Hepatocyte (in vitro differentiated cells): ENCODE measurements at regions not wholly inside any gene's neighbourhood (a gene's known extent, or its start where the extent isn't known, plus 50 kb on each side); places are given as distances from the start of the nearest gene placed in this dataset.

Experiments used
- DNase-seq: peaks from one replicate; pipeline ENCODE4 v3.0.0-alpha.2; 2016; ENCODE audit warnings: low spot score
- H2AFZ ChIP-seq: fragments of 200-600 bp; sonication (generic); 2 replicates; pipeline ENCODE4 v1.6.0; 2016; ENCODE audit warnings: antibody characterized with exemption, mild to moderate bottlenecking
- H3K27ac ChIP-seq: fragments of 200-600 bp; sonication (generic); 2 replicates; pipeline ENCODE4 v1.5.1; 2016; ENCODE audit warnings: mild to moderate bottlenecking
- H3K27me3 ChIP-seq: fragments of 200-600 bp; sonication (generic); 2 replicates; pipeline ENCODE4 v1.6.1; 2016
- H3K36me3 ChIP-seq: fragments of 200-600 bp; sonication (generic); replicated peaks from 2 replicates; pipeline ENCODE4 v1.5.1; 2016; ENCODE audit warnings: low read depth; ENCODE audit not compliant: insufficient read depth
- H3K4me1 ChIP-seq: fragments of 200-600 bp; sonication (generic); 2 replicates; pipeline ENCODE4 v1.5.1; 2016; ENCODE audit warnings: mild to moderate bottlenecking, moderate library complexity; ENCODE audit not compliant: insufficient read depth
- H3K4me2 ChIP-seq: fragments of 200-600 bp; sonication (generic); 2 replicates; pipeline ENCODE4 v1.6.0; 2016
- H3K4me3 ChIP-seq: fragments of 200-600 bp; sonication (generic); 2 replicates; pipeline ENCODE4 v1.5.1; 2016; ENCODE audit warnings: mild to moderate bottlenecking
- H3K79me2 ChIP-seq: fragments of 200-600 bp; sonication (generic); 2 replicates; pipeline ENCODE4 v1.6.0; 2017; ENCODE audit warnings: mild to moderate bottlenecking
- H3K9me2 ChIP-seq: fragments of 200-600 bp; sonication (generic); replicated peaks from 2 replicates; pipeline ENCODE4 v1.6.0; 2017; ENCODE audit warnings: mild to moderate bottlenecking; ENCODE audit not compliant: insufficient read depth
- H3K9me3 ChIP-seq: fragments of 200-600 bp; sonication (generic); 2 replicates; pipeline ENCODE4 v1.5.1; 2016; ENCODE audit warnings: low read depth, mild to moderate bottlenecking
- H4K20me1 ChIP-seq: fragments of 200-600 bp; sonication (generic); 2 replicates; pipeline ENCODE4 v1.6.0; 2016; ENCODE audit warnings: mild to moderate bottlenecking; ENCODE audit not compliant: insufficient read depth, poor library complexity, severe bottlenecking
- EZH2 ChIP-seq: fragments of 200-600 bp; sonication (generic); IDR thresholded peaks from 2 replicates; pipeline ENCODE4 v1.6.1; 2016; ENCODE audit warnings: antibody characterized with exemption, mild to moderate bottlenecking, borderline replicate concordance
- EZH2phosphoT487 ChIP-seq: fragments of 200-600 bp; sonication (generic); IDR thresholded peaks from one replicate; pipeline ENCODE4 v1.6.1; 2018; ENCODE audit warnings: antibody characterized with exemption, mild to moderate bottlenecking, low read depth, moderate library complexity; ENCODE audit not compliant: unreplicated experiment, severe bottlenecking
- WGBS: methylation state at CpG from one replicate; pipeline ENCODE4 v1.1.6; 2016; ENCODE audit warnings: low lambda C conversion rate; ENCODE audit errors: missing lambda C conversion rate; 5-methylcytosine and 5-hydroxymethylcytosine counted together
- TF ChIP-seq, protein P1 (sequence below): fragments of 200-600 bp; sonication (generic); IDR thresholded peaks from 2 replicates; pipeline ENCODE4 v1.5.1; 2016; ENCODE audit warnings: antibody characterized with exemption, mild to moderate bottlenecking; ENCODE audit not compliant: poor library complexity

DNA sequence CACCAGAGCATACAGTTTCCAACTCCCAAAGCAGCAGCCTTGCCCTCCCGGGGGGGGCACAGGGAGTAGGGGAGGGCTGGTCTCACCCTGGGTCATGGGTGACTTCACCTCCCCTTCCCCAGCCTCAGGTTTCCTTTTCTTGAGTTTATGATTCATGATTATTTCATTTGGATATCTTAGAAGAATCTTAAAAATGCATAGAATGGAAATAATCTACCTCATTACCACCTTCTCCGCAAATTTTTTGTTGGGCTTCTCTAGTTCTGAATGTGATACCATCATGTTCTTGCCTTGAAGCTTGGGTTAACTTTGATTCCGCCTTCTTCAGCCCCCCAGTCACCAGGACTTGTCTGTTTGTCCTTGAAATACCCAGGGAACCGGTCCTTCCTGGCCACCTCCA lies 148.8 kb upstream of the ROPN1 start:
- no peak overlapping the region for H3K4me2 ChIP-seq
- 99% methylated on average over 4 of the region's 4 CpGs for WGBS
- no peak for TF ChIP-seq EZH2phosphoT487
- TF ChIP-seq, protein P1, sequence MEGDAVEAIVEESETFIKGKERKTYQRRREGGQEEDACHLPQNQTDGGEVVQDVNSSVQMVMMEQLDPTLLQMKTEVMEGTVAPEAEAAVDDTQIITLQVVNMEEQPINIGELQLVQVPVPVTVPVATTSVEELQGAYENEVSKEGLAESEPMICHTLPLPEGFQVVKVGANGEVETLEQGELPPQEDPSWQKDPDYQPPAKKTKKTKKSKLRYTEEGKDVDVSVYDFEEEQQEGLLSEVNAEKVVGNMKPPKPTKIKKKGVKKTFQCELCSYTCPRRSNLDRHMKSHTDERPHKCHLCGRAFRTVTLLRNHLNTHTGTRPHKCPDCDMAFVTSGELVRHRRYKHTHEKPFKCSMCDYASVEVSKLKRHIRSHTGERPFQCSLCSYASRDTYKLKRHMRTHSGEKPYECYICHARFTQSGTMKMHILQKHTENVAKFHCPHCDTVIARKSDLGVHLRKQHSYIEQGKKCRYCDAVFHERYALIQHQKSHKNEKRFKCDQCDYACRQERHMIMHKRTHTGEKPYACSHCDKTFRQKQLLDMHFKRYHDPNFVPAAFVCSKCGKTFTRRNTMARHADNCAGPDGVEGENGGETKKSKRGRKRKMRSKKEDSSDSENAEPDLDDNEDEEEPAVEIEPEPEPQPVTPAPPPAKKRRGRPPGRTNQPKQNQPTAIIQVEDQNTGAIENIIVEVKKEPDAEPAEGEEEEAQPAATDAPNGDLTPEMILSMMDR, result no peak
- TF ChIP-seq EZH2, result no peak

DNA sequence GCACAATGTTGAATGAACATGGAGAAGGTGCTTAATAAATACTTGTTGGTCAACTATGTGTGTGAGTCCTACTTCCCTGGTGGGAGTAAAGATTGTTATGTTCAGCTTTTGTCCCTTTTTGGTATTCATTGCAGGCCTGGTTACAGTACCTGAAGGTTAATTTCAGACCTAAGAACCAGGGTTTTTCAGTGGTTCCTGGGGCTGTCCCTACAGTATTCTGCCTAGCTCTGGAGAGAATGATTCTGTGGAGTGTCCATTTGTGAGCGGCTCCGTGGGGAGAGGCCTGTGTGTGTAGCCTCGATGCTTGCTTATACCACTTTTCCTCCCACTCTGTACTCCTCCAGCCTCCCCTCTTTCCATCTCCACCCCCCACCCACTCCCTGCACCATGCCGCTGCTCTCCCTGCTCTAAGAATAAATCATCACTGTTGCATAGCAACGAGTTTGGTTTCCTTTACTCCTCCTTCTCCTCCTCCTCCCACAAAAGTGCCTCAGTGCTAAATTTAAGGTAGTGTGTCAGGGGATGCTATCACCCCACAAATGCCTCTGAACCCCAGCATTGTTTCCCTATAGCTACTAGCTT lies 150.6 kb upstream of the ROPN1 start:
- WGBS, result 79% methylated on average over 5 of the region's 5 CpGs
- Histone ChIP-seq H3K9me2 (no peaks in the 10 kb centered on the region), H3K27ac (no peak overlapping the region), H3K9me3 (no peaks in the 10 kb centered on the region), H3K27me3 (no peaks in the 10 kb centered on the region), H3K4me3 (no peak overlapping the region), H4K20me1 (no peaks in the 10 kb centered on the region), H2AFZ (no peak overlapping the region), H3K4me1 (no peaks in the 10 kb centered on the region), H3K36me3 (no peaks in the 10 kb centered on the region), H3K79me2 (no peaks in the 10 kb centered on the region), H3K4me2 (no peak overlapping the region)
- no peak for TF ChIP-seq EZH2phosphoT487
- no peak for DNase-seq

More for the DNA sequence above, 148.8 kb upstream of the ROPN1 start:
- no peak overlapping the region for H2AFZ ChIP-seq
- H4K20me1 ChIP-seq, result no peaks in the 10 kb centered on the region
- H3K27me3 ChIP-seq, result no peaks in the 10 kb centered on the region
- no peaks in the 10 kb centered on the region for H3K9me3 ChIP-seq
- H3K36me3 ChIP-seq, result no peaks in the 10 kb centered on the region
- no peaks in the 10 kb centered on the region for H3K79me2 ChIP-seq
- no peaks in the 10 kb centered on the region for H3K9me2 ChIP-seq
- DNase-seq, result no peak
- no peak overlapping the region for H3K4me3 ChIP-seq
- no peaks in the 10 kb centered on the region for H3K4me1 ChIP-seq
- H3K27ac ChIP-seq, result no peak overlapping the region

DNA sequence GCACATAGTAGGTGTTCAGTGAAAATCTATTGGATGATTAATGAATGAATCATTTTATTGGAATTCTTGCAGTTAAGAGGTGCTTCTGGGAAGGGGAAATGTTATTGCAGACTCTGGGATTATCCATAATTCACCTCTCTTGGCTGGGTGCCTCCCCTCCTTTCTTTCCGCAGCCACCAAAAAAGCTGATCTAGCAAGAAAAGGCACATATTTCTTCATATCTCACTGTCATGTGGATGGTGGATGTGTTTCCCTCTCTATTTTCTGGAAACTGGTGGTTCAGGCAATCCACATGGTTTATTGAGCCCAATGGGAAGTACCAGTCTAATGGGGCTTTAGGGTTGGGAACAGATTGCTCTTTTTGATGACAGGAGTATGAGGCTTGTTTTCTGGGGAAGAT lies 151.1 kb upstream of the ROPN1 start:
- H3K36me3 ChIP-seq, result no peaks in the 10 kb centered on the region
- H3K4me1 ChIP-seq, result no peaks in the 10 kb centered on the region
- H2AFZ ChIP-seq, result no peak overlapping the region
- no peaks in the 10 kb centered on the region for H3K79me2 ChIP-seq
- H3K9me3 ChIP-seq, result no peaks in the 10 kb centered on the region
- H3K4me3 ChIP-seq, result no peak overlapping the region
- H3K9me2 ChIP-seq, result no peaks in the 10 kb centered on the region
- TF ChIP-seq, protein P1, result no peak
- TF ChIP-seq EZH2 (no peak), EZH2phosphoT487 (no peak)
- 88% methylated on average over 1 of the region's 1 CpG for WGBS
- DNase-seq, result no peak
- no peaks in the 10 kb centered on the region for H3K27me3 ChIP-seq
- no peak overlapping the region for H3K27ac ChIP-seq
- no peak overlapping the region for H3K4me2 ChIP-seq
- no peaks in the 10 kb centered on the region for H4K20me1 ChIP-seq

DNA sequence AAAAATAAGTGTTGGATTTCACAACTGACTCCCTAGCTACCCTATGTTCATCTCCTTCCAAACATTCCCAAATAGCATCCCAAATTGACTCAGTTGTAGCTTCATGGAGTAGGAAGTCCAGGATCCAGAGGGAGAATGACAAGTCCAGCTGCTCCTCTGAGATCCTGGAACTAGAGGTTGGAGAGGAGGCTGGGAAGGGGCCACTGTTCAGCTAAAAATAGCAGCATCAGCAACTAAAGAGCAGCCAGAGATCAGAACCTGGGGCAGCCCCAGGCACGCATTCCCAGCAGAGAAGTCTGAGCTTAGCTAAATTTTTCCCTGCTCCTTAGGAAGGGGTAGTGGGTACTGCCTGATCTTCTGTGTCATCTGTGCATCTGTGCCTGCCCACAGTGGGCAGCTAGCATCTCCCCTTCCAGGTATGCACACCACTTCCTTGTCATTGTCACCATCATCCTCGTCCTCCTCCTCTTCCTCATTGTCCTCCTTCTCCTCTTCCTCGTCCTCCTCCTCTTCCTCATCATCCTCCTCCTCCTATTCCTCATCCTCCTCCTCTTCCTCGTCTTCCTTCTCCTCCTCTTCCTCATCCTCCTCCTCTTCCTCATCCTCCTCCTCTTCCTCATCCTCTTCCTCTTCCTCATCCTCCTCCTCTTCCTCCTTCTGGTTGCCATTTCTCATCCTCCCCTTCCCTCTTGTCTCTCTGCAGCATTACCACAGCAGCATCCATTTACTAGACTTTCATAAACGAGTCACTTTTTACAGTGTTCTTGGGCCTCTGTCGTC lies 152.3 kb upstream of the ROPN1 start:
- H3K27ac ChIP-seq, result no peak overlapping the region
- H3K9me2 ChIP-seq, result no peaks in the 10 kb centered on the region
- H3K9me3 ChIP-seq, result no peaks in the 10 kb centered on the region
- H3K36me3 ChIP-seq, result no peaks in the 10 kb centered on the region
- no peak overlapping the region for H2AFZ ChIP-seq
- no peaks in the 10 kb centered on the region for H3K4me1 ChIP-seq
- no peak overlapping the region for H3K4me3 ChIP-seq
- H3K4me2 ChIP-seq, result no peak overlapping the region
- no peaks in the 10 kb centered on the region for H3K79me2 ChIP-seq
- H4K20me1 ChIP-seq, result no peaks in the 10 kb centered on the region
- DNase-seq, result no peak
- no peak for TF ChIP-seq EZH2
- TF ChIP-seq, protein P1, result no peak
- TF ChIP-seq EZH2phosphoT487, result no peak
- 87% methylated on average over 6 of the region's 6 CpGs for WGBS
- no peaks in the 10 kb centered on the region for H3K27me3 ChIP-seq
